ENCODE measurements at regions not wholly inside any gene's neighbourhood (a gene's known extent, or its start where the extent isn't known, plus 50 kb on each side); places are given as distances from the start of the nearest gene placed in this dataset.

DNA sequence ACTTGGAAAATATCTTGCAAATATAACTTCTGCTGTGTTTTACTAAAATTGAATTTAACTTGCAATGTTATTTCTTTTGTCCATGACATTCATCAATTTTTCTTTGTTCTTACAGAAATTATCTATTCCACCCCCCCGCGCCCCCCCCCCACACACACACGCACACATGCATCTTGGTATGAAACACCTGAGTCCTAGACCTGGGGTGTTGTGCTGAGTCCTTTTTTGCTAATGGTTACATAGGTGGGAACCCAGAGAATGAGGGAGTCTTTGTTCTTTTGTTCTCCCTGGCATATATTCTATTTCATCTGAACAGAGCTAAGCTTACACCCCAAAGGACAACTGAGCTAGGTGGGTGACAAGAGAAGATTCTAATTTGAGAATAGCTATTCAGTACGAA is 308.9 kb downstream of the CWC27 start:
- TF ChIP-seq, protein P1, sequence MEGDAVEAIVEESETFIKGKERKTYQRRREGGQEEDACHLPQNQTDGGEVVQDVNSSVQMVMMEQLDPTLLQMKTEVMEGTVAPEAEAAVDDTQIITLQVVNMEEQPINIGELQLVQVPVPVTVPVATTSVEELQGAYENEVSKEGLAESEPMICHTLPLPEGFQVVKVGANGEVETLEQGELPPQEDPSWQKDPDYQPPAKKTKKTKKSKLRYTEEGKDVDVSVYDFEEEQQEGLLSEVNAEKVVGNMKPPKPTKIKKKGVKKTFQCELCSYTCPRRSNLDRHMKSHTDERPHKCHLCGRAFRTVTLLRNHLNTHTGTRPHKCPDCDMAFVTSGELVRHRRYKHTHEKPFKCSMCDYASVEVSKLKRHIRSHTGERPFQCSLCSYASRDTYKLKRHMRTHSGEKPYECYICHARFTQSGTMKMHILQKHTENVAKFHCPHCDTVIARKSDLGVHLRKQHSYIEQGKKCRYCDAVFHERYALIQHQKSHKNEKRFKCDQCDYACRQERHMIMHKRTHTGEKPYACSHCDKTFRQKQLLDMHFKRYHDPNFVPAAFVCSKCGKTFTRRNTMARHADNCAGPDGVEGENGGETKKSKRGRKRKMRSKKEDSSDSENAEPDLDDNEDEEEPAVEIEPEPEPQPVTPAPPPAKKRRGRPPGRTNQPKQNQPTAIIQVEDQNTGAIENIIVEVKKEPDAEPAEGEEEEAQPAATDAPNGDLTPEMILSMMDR (IDR thresholded peaks at IDR 0.05; ENCODE audit: low read depth, low read length, poor library complexity, severe bottlenecking), result no peak
- TF ChIP-seq EZH2phosphoT487 (IDR thresholded peaks at IDR 0.05; ENCODE audit: borderline replicate concordance, low read length), result no peak
